Endothelial cell (in vitro differentiated cells): ENCODE measurements at regions not wholly inside any gene's neighbourhood (a gene's known extent, or its start where the extent isn't known, plus 50 kb on each side); places are given as distances from the start of the nearest gene placed in this dataset.

Experiments
- DNase-seq: peaks from one replicate; pipeline ENCODE4 v3.0.0; 2021; ENCODE audit warnings: low spot score
- H3K27ac Mint-ChIP-seq: one replicate; pipeline ENCODE4 v1.8.0; 2021; ENCODE audit warnings: mixed read lengths, inconsistent platforms; ENCODE audit not compliant: unreplicated experiment
- H3K27me3 Mint-ChIP-seq: one replicate; pipeline ENCODE4 v1.8.0; 2021; ENCODE audit warnings: mild to moderate bottlenecking, moderate library complexity, mixed read lengths, inconsistent platforms; ENCODE audit not compliant: unreplicated experiment
- H3K36me3 Mint-ChIP-seq: one replicate; pipeline ENCODE4 v1.8.0; 2021; ENCODE audit warnings: mild to moderate bottlenecking, low read depth, mixed read lengths, inconsistent platforms; ENCODE audit not compliant: unreplicated experiment
- H3K4me1 Mint-ChIP-seq: one replicate; pipeline ENCODE4 v1.8.0; 2021; ENCODE audit warnings: mild to moderate bottlenecking, mixed read lengths, inconsistent platforms; ENCODE audit not compliant: unreplicated experiment
- H3K4me3 Mint-ChIP-seq: one replicate; pipeline ENCODE4 v1.8.0; 2021; ENCODE audit warnings: mild to moderate bottlenecking, mixed read lengths, inconsistent platforms; ENCODE audit not compliant: unreplicated experiment
- H3K9me3 Mint-ChIP-seq: one replicate; pipeline ENCODE4 v1.8.0; 2021; ENCODE audit warnings: mixed read lengths, inconsistent platforms; ENCODE audit not compliant: unreplicated experiment
- CTCF ChIP-seq: fragments of 200-600 bp; sonication (generic); IDR thresholded peaks from one replicate; pipeline ENCODE4 v1.5.0; 2021; ENCODE audit warnings: antibody characterized with exemption; ENCODE audit not compliant: unreplicated experiment

- Mint-ChIP-seq H3K36me3 (no peaks in the 10 kb centered on the region), H3K9me3 (no peaks in the 10 kb centered on the region), H3K4me3 (no peak overlapping the region), H3K27me3 (peaks cover 6% of the 10 kb centered on the region), H3K27ac (no peak overlapping the region), H3K4me1 (peaks cover 31% of the 10 kb centered on the region)
- TF ChIP-seq CTCF = no peak
- DNase-seq = no peak
These were observed 51.9 kb upstream of the IGSF9B start for GRCh38 chr11:134008634-134009071.

GRCh38 chr11:134013518-134013917 lies 55.4 kb upstream of the JAM3 start:
- no peak for DNase-seq
- no peak overlapping the region for H3K4me3 Mint-ChIP-seq
- H3K36me3 Mint-ChIP-seq = no peaks in the 10 kb centered on the region
- no peak overlapping the region for H3K27ac Mint-ChIP-seq
- no peak for TF ChIP-seq CTCF
- peaks cover 16% of the 10 kb centered on the region for H3K4me1 Mint-ChIP-seq
- peaks cover 7% of the 10 kb centered on the region for H3K27me3 Mint-ChIP-seq
- H3K9me3 Mint-ChIP-seq = no peaks in the 10 kb centered on the region

GRCh38 chr11:134014511-134014910 lies 54.4 kb upstream of the JAM3 start:
- Mint-ChIP-seq H3K27me3 (peaks cover 7% of the 10 kb centered on the region), H3K36me3 (no peaks in the 10 kb centered on the region), H3K27ac (no peak overlapping the region), H3K4me3 (no peak overlapping the region), H3K4me1 (peaks cover 9% of the 10 kb centered on the region), H3K9me3 (no peaks in the 10 kb centered on the region)
- no peak for TF ChIP-seq CTCF
- peak; percentile 39 for DNase-seq

- H3K4me1 Mint-ChIP-seq = peaks cover 9% of the 10 kb centered on the region
- no peak for TF ChIP-seq CTCF
- no peaks in the 10 kb centered on the region for H3K9me3 Mint-ChIP-seq
- no peak overlapping the region for H3K4me3 Mint-ChIP-seq
- no peak for DNase-seq
- H3K27me3 Mint-ChIP-seq = peaks cover 7% of the 10 kb centered on the region
- H3K36me3 Mint-ChIP-seq = no peaks in the 10 kb centered on the region
- H3K27ac Mint-ChIP-seq = no peak overlapping the region
These were observed 53.3 kb upstream of the JAM3 start for GRCh38 chr11:134015556-134015955.

GRCh38 chr11:134017511-134018430 lies 51.1 kb upstream of the JAM3 start:
- Mint-ChIP-seq H3K27me3 (peaks cover 5% of the 10 kb centered on the region), H3K4me1 (peaks cover 6% of the 10 kb centered on the region)
- no peak for TF ChIP-seq CTCF

More at GRCh38 chr11:134017511-134018430, 51.1 kb upstream of the JAM3 start:
- no peaks in the 10 kb centered on the region for H3K36me3 Mint-ChIP-seq
- no peak overlapping the region for H3K27ac Mint-ChIP-seq
- no peak overlapping the region for H3K4me3 Mint-ChIP-seq
- H3K9me3 Mint-ChIP-seq = no peaks in the 10 kb centered on the region
- DNase-seq = no peak
